HG02759 (cell line): ENCODE measurements at regions not wholly inside any gene's neighbourhood (a gene's known extent, or its start where the extent isn't known, plus 50 kb on each side); places are given as distances from the start of the nearest gene placed in this dataset.
"Not testable (repeated sequence)": the region's sequence is repeated elsewhere in the genome, so short reads cannot be mapped to it uniquely, and the experiment has no call there.

Source experiments
- ATAC-seq: cut with Tn5 transposase; IDR thresholded peaks from one replicate; pipeline ENCODE4 v1.9.1; 2021; ENCODE audit warnings: mild to moderate bottlenecking, moderate library complexity; ENCODE audit not compliant: unreplicated experiment

DNA sequence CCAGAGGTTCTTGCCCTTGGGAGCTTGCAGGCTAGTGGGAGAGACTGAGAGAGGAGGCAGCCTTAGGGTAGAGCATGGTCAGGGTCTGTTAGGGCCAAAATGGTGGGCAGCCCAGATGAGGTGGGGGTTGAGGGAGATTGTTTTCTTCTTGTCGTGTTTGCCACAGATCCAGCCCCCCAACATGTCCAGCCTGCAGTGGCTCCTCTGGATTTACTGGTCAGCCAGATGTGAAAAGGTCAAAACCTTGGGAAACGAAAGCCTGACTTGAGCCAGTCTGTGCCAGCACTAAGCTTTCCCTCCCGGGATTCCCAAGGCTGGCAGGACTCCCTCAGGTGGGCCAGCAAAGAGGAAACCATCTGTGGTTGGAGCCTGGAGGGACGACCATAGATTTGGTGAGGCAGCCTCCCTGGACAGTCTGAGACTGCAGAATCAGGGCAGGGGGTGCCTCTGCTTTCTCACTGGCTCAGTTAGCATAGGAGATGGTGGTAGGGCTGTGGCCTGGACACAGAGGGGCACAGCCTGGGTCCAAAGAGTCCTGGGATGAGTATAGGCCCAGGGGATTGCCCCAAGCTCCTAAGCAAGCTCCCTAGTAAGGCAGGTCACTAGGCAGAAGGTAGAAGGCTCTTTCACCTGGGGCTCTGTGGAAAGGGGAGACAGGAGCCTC, 51.2 kb upstream of the PRR23C start:
- no peak for ATAC-seq

GRCh38 chr3:139096670-139097069, 52.0 kb upstream of the PRR23C start:
- ATAC-seq = no peak

DNA sequence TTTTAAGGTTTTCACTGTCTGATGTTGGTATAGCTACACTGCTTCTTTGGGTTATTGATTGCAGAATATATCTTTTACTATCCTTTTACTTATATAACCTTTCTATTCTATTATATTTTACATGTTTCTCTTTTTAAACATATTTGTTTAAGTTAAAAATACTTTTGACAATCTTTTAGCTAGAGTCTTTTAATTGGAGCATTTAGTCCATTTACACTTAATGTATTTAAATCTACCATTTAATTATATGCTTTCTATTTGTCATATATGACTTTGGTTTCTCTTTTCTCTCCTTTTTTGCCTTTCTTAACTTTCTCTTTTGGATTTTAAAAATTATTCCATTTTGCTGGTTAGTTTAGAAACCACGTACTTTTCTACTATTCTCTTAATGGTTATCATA, 53.7 kb upstream of the PRR23C start:
- no peak for ATAC-seq

- ATAC-seq = no peak
These were observed 55.5 kb upstream of the PRR23C start for GRCh38 chr3:139099968-139100817.

GRCh38 chr3:139100821-139101220, 56.1 kb upstream of the PRR23C start:
- no peak for ATAC-seq

DNA sequence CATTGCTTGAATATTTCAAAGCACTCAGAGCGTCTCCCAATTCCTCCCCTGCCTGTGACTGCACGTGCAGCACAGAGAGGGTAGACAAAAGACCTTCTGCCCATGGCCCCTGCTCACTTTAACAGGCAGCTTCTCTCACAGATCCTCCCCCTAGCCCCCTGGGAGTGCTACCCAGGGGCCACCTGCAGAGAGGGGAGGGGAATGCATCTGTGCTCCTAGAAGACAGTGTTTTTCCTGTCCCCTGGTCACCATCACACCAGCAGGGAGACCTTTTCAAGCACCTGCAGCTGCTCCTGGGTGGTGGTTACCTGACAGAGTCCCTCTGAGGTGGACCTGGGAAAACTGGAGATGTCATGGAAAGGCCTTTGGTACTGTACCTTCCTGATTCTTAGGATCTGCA, 56.7 kb upstream of the PRR23C start:
- no peak for ATAC-seq

GRCh38 chr3:139103484-139103883, 58.8 kb upstream of the PRR23C start:
- ATAC-seq = no peak

GRCh38 chr3:139104062-139104461, 59.4 kb upstream of the PRR23C start:
- no peak for ATAC-seq

- ATAC-seq = no peak
These were observed 60.5 kb upstream of the PRR23C start for GRCh38 chr3:139105154-139105702.

- no peak for ATAC-seq
These were observed 61.6 kb upstream of the PRR23C start for GRCh38 chr3:139106013-139106932.

DNA sequence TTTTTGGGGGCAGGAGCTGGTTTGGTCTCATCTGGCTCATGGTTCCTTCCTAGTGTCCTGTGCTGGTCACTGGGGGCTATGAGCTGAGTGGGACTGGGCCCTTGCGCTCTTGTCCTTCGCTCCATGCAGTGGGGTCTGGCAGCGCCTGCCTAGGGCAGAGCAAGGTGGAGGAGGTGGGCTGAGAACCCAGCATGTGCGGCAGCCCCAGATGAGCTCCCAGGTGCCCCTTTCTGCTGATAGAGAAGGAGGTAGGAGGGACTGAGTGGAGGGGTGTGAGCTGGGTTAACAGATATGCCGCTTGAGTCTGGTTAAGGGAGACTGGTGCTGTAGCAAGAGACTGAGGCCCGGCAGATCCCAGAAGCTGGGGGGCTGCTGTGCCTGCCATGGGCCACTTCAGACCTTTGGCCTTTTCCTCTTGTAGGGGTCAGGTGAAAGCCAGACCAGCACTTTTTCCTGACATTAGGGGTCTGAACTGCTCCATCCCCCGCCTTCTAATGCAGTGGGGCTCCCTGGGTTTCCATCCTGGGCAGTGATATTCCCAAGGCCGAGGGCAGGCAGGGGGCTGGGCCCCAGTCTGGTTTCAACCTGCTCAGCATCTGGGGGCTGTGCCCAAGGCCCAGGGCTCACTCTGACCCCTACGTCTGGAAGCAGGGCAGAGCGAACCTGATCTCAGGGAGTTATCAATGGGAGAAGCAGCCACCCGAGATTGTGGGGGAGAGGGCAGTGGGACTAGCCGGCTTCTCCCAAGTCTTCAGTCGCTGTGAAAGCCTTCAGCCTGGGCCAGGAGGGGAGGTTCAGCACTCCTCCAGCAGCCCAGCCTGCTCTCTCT, 62.9 kb upstream of the PRR23C start:
- ATAC-seq = no peak

GRCh38 chr3:139108253-139108969, 63.7 kb upstream of the PRR23C start:
- no peak for ATAC-seq

DNA sequence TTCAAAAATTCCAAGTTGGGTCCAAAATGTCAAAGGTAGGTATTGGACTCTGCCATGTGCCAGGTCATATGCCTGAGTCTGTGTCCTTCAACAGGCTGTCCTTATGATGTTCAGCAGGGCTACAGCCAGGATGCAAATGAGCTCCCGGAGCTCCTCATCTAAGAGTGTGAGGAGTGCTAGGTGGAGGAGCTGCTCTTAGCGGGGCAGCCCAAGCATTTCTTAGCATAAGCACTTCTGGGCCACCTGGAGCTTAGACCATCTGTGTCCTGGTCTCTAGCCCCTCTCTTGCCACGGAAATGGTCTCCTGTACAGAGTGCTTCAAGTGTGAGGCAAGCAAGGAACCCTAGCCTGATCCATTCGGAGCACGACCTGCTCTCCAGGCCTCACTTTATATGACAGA, 64.6 kb upstream of the PRR23C start:
- no peak for ATAC-seq

DNA sequence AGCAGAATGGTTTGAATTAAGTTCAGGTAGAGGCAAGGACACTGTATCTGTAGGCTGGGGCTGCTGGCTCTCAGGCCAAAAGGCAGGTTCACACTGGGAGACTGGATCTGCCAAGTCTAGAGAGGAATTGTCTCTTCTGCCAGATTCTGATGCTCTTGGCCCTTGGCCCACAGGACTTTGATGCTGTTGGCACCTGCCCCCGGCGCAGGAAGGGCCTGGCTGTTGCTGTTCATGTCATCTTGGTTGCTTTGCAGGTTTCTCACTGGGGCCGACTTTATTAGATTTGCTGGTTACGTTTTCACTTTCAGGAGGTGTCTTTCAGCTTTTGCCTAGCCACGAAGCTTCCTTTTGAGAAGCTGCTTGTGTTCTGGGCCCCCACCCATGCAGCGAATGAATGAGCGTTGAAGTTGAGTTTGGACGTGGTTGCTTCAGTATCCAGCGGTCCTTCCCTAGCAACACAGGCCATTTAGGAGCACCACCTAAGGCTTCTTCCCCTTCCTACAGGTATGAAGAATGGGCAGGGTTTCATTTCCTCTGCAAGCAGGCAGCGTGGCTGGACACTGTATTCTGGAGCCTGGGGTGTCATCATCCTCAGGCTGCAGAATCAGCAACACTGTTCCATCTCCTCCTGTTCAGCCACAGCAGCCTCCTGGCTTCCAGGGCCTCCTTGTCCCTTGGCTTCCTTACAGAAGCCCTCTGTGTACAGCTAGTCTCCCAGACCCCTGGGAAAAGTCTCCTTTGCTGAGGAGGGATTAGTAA, 65.6 kb upstream of the PRR23C start:
- ATAC-seq = no peak

DNA sequence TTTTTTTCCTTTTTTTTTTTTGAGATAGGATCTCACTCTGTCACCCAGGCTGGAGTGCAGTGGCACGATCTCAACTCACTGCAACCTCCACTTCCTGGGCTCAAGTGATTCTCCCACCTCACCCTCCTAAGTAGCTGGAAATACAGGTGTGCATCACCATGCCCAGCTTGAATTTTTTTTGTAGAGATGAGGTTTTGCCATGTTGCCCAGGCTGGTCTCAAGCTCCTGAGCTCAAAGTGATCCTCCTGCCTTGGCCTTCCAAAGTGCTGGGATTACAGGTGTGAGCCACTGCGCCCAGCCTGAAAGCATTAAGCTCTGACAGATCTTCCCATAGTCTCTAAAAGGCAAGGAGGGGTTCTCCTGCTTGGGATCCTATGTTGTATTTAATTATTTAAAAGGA, 66.2 kb upstream of the PRR23C start:
- ATAC-seq = not testable (repeated sequence)

GRCh38 chr3:139111392-139112229, 66.9 kb upstream of the PRR23C start:
- ATAC-seq = no peak

GRCh38 chr3:139112230-139112558, 67.5 kb upstream of the PRR23C start:
- no peak for ATAC-seq
